Medulla oblongata (tissue), 1 donor: ENCODE measurements at regions not wholly inside any gene's neighbourhood (a gene's known extent, or its start where the extent isn't known, plus 50 kb on each side); places are given as distances from the start of the nearest gene placed in this dataset.

Experiments
- DNase-seq: peaks from one replicate; pipeline ENCODE4 v3.0.0-alpha.2; 2015; ENCODE audit errors: extremely low spot score

- no peak for DNase-seq
Observed at GRCh38 chr9:89963280-89963679, 358.5 kb downstream of the GADD45G start.

GRCh38 chr9:89967527-89967926 is 362.7 kb downstream of the GADD45G start:
- DNase-seq, result no peak

- no peak for DNase-seq
Observed at GRCh38 chr9:89969156-89969675, 364.4 kb downstream of the GADD45G start.

- no peak for DNase-seq
Observed at GRCh38 chr9:89969881-89970639, 365.2 kb downstream of the GADD45G start.

- DNase-seq, result no peak
Observed at GRCh38 chr9:89970701-89971100, 365.9 kb downstream of the GADD45G start.

- DNase-seq, result no peak
Observed at GRCh38 chr9:89972535-89972934, 367.7 kb downstream of the GADD45G start.

- no peak for DNase-seq
Observed at GRCh38 chr9:89974582-89974981, 369.8 kb downstream of the GADD45G start.

- no peak for DNase-seq
Observed at GRCh38 chr9:89975024-89975423, 370.2 kb downstream of the GADD45G start.

- DNase-seq, result no peak
Observed at GRCh38 chr9:89975630-89976029, 370.8 kb downstream of the GADD45G start.

- DNase-seq, result no peak
Observed at GRCh38 chr9:89978185-89978584, 373.4 kb downstream of the GADD45G start.

GRCh38 chr9:89980600-89980999 is 375.8 kb downstream of the GADD45G start:
- no peak for DNase-seq

- DNase-seq, result no peak
Observed at GRCh38 chr9:89982016-89982415, 377.2 kb downstream of the GADD45G start.

- DNase-seq, result no peak
Observed at GRCh38 chr9:89983411-89983810, 378.6 kb downstream of the GADD45G start.

- DNase-seq, result no peak
Observed at GRCh38 chr9:89984214-89984613, 379.4 kb downstream of the GADD45G start.

- no peak for DNase-seq
Observed at GRCh38 chr9:89985068-89985467, 380.3 kb downstream of the GADD45G start.

- no peak for DNase-seq
Observed at GRCh38 chr9:89986190-89986589, 381.4 kb downstream of the GADD45G start.

- no peak for DNase-seq
Observed at GRCh38 chr9:89988458-89988857, 383.6 kb downstream of the GADD45G start.

GRCh38 chr9:89991204-89991790 is 386.5 kb downstream of the GADD45G start:
- no peak for DNase-seq

GRCh38 chr9:89992326-89993198 is 387.8 kb downstream of the GADD45G start:
- no peak for DNase-seq

GRCh38 chr9:89993678-89994630 is 389.1 kb downstream of the GADD45G start:
- DNase-seq, result peak; percentile 69

GRCh38 chr9:89994988-89995613 is 390.3 kb downstream of the GADD45G start:
- DNase-seq, result no peak
